NCI-H524 (cell line): ENCODE measurements at regions not wholly inside any gene's neighbourhood (a gene's known extent, or its start where the extent isn't known, plus 50 kb on each side); places are given as distances from the start of the nearest gene placed in this dataset.

Experiments
- DNase-seq, 2 experiments: peaks; one replicate each; lab custom pipeline; 2025; lab: John Stamatoyannopoulos, UW

- DNase-seq, result no peak
These were observed 352.7 kb upstream of the SOX11 start for GRCh38 chr2:5339473-5339872.

- no peak for DNase-seq
These were observed 348.3 kb upstream of the SOX11 start for GRCh38 chr2:5343785-5344335.

DNA sequence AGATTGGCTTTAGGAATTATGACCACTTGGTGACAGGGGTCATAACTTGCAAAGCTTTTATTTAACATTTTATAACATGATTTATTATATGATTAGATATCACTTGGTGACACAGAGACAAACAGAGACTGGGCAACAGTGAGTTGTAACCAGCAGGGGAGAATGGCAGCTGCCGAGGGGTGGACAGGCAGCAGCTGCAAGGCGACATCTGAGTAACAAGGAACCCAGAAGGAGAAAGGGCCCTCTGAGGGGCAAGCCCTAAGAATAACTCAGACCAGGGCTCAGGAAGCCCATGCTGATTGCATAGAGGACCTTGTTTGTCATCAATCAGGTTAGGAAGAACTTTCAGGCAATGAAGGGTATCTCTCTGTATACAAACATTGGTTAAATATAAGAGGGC is 339.9 kb upstream of the SOX11 start:
- no peak for DNase-seq

- no peak for DNase-seq
These were observed 338.6 kb upstream of the SOX11 start for GRCh38 chr2:5353565-5353964.

- DNase-seq, result peak; percentile 57 to 91
These were observed 332.8 kb upstream of the SOX11 start for GRCh38 chr2:5359397-5359796.

DNA sequence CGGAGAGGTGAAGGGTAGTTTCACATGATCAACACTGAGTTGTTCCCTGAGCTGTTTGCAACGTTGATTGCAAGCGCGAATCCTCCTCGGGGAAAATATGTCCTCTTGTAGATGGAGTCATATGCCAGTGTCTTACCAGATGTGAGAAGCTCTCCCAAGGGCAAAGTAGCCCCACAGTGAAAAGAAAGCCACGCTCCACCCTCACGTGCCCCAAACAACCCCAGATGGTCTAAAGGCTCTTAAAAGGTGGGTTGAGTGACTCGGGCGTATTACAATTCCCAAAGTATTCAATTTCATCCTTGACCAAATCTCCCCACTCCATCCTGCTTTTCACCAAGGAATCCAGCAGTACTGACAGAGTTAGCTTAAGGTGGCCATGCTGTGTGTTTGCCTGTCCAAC is 332.1 kb upstream of the SOX11 start:
- DNase-seq, result peak; percentile 100

GRCh38 chr2:5364361-5364760 is 327.8 kb upstream of the SOX11 start:
- no peak for DNase-seq

DNA sequence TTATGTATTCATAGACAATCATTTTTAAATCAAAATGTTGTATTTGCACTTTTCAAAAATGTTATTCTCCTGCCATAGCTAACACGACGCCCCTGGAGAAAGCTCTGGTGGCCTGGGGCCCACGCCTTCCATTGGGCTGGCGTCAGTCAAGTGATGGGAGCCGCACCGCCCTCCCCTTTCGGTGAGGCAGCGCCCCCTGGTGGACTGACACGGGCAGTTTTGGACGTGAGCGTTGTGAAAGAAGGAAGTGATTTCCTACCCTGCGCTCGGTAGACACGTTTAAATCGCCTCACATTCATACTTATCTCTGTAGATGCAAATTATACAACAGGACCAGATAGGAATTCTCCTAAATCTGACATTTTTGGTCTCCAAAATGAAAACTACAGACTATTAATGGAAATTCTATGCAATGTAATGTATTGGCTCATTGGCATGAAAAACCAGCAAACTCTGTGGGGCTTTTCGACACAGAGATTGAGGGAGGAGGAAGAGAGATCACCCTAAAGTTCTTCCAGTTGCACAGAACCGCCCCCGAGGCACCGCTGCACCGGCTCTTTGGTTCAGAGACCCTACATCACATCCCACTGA is 326.2 kb upstream of the SOX11 start:
- DNase-seq, result peak; percentile 78 to 82

DNA sequence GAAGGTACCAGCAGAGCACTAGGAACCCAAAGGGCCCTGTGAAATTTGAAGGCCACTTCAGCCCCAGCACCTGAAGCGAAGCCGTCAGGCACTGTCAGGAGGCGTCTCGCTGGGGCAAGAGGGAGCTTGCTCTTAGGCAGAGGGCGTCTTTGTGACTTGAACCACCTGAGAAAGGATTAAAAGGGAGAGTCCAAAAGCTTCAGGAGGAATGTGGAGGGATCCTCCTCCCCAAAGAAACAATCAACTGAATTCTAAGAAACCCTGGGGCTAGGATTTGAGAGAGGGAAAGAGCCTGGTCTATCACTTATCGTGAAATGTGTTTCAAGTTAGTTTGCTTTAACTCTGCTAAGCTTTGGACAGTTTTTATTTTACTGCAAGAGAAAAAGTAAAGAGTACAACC is 324.9 kb upstream of the SOX11 start:
- no peak for DNase-seq

- DNase-seq, result no peak
These were observed 323.9 kb upstream of the SOX11 start for GRCh38 chr2:5368263-5368662.

DNA sequence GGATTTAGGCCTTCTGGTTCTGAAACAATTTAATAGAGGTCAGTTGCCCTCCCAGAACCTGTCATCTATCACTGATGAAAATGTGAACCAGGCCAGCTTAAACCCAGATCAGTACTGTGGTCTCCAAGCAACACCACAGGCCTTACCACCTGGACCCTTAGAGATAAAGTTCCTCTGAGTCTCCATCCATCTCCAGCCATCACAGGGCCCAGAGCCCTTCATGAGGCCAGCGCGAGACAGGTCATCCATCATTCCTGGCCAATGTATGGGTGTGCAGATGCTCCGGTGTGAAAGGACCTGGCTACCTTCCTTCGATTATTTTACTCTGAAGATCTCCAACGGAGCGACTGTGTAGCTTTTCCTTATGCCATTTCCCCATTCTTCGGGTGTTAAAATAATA is 322.7 kb upstream of the SOX11 start:
- no peak for DNase-seq

DNA sequence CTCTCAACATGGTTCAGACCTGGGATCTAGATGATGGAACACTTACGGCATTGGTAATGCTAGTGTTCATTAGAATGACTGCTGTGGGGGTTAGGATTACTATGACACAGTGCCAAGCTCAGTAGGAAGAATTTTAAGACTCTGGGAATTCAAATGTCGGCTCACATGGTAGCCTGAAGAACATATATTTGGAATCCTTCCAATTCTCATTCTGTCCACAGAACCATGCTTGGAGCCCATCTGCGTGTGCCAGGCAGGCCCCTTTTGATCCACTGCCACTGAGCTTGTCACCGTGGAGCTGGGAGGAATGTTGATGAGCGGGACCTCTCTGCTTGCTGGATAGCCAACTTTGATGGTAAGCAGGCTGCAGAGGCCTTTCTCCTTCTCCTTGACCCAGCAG is 322.0 kb upstream of the SOX11 start:
- no peak for DNase-seq

- no peak for DNase-seq
These were observed 320.0 kb upstream of the SOX11 start for GRCh38 chr2:5372141-5372540.

DNA sequence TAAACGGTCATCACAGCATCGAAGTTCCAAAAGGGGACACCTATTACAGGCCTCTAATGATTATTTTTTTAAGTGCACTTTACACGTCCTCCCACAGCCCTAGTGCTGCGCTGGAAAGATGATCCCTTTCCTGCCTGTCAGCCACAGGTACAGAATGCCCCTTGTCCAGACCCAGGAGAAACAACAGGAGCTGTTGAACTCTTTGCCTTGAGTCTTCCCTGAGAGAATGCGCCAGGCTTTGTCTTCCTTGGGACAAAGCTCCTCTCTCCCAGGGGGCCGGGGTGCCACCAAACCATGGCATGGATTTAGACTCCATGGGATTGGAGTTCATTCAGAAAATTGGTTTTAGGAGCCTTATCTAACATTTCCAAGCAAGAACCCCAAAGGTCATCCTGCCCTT is 319.0 kb upstream of the SOX11 start:
- DNase-seq, result peak in 1 of 2 experiments; percentile 64

- DNase-seq, result no peak
These were observed 317.4 kb upstream of the SOX11 start for GRCh38 chr2:5374762-5375161.

GRCh38 chr2:5377323-5377722 is 314.9 kb upstream of the SOX11 start:
- no peak for DNase-seq

DNA sequence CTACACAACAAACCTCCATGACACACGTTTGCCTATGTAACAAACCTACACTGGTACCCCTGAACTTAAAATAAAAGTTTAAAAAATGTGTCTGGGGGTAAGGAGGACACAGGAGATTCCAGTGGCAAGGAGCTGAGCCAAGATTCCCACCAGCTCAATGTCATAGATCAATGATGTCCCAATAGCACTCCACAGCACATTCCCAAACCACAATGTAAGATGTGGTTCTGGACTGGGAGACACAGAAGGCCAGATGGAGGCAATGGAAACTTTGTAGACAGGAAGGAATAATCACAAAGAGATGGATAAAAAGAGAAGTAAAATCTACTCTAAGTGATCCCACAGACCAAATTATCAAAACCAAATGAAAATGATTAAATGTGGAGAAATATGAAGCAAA is 312.4 kb upstream of the SOX11 start:
- DNase-seq, result no peak

- no peak for DNase-seq
These were observed 306.6 kb upstream of the SOX11 start for GRCh38 chr2:5385596-5385995.

GRCh38 chr2:5387406-5387805 is 304.8 kb upstream of the SOX11 start:
- no peak for DNase-seq

GRCh38 chr2:5389740-5390139 is 302.4 kb upstream of the SOX11 start:
- no peak for DNase-seq

- peak; percentile 30 to 76 for DNase-seq
These were observed 300.8 kb upstream of the SOX11 start for GRCh38 chr2:5391362-5391761.

GRCh38 chr2:5392658-5393057 is 299.5 kb upstream of the SOX11 start:
- DNase-seq, result no peak

- no peak for DNase-seq
These were observed 298.7 kb upstream of the SOX11 start for GRCh38 chr2:5393474-5393873.

- peak in 1 of 2 experiments; percentile 45 for DNase-seq
These were observed 298.0 kb upstream of the SOX11 start for GRCh38 chr2:5394223-5394622.
